T-cell (primary cell): ENCODE measurements at regions not wholly inside any gene's neighbourhood (a gene's known extent, or its start where the extent isn't known, plus 50 kb on each side); places are given as distances from the start of the nearest gene placed in this dataset.

Source experiments
- ATAC-seq, 4 experiments: fragments of 200-7000 bp in 3 of 4; fragments of 150-1000 bp in 1 of 4; cut with Tn5 transposase; replicated peaks in 1 of 4; 1 replicate in 3 of 4; 2 replicates in 1 of 4; pipeline ENCODE4 v1.10.0; 2021; ENCODE audit warnings: moderate library complexity in 3 of 4, mild to moderate bottlenecking in 2 of 4, moderate number of reproducible peaks in 1 of 4
- CTCF ChIA-PET, 2 donors: fragments of 300-600 bp; sonication (Branson Sonifier 250); formaldehyde crosslinking; loops; one replicate each; lab custom pipeline; 2022; ENCODE audit warnings: antibody characterized with exemption in 2 of 2; lab: Charles Lee
- POLR2A ChIA-PET, 2 donors: fragments of 300-600 bp; sonication (Branson Sonifier 250); formaldehyde crosslinking; loops; one replicate each; lab custom pipeline; 2022; ENCODE audit warnings: antibody characterized with exemption in 2 of 2; lab: Charles Lee
- DNase-seq, 35 experiments: peaks; one replicate each; pipeline versions ENCODE4 v3.0.0 to v3.0.0-alpha.2; 2013 to 2023
- H3K27ac ChIP-seq: one replicate; pipeline ENCODE4 v1.5.1; 2013; ENCODE audit warnings: low read length
- H3K27me3 ChIP-seq, 2 experiments: replicated peaks in 1 of 2; 1 replicate in 1 of 2; 2 replicates in 1 of 2; pipeline versions ENCODE4 v1.6.1 to v1.7.0; 2013; ENCODE audit warnings: low read length in 1 of 2, mixed read lengths in 1 of 2; ENCODE audit not compliant: control insufficient read depth in 2 of 2, insufficient read depth in 2 of 2; ENCODE audit errors: extremely low read depth in 1 of 2
- H3K36me3 ChIP-seq, 2 donors: 1 replicate in 1 of 2; 2 replicates in 1 of 2; pipeline versions ENCODE4 v1.6.1 to v1.7.0; 2013; ENCODE audit warnings: low read length in 1 of 2; ENCODE audit not compliant: control insufficient read depth in 2 of 2, insufficient read depth in 1 of 2; ENCODE audit errors: extremely low read depth in 1 of 2
- H3K4me1 ChIP-seq, 2 experiments: 1 replicate in 1 of 2; 2 replicates in 1 of 2; pipeline versions ENCODE4 v1.6.1 to v1.7.0; 2013; ENCODE audit warnings: low read length in 2 of 2, mixed read lengths in 1 of 2; ENCODE audit not compliant: insufficient read depth in 2 of 2, control insufficient read depth in 1 of 2; ENCODE audit errors: extremely low read depth in 1 of 2
- H3K4me3 ChIP-seq, 2 donors: 1 replicate in 1 of 2; 2 replicates in 1 of 2; pipeline versions ENCODE4 v1.5.1 to v1.7.0; 2013; ENCODE audit warnings: mild to moderate bottlenecking in 2 of 2, low read length in 1 of 2, moderate library complexity in 1 of 2; ENCODE audit not compliant: control insufficient read depth in 1 of 2; ENCODE audit errors: extremely low read depth in 1 of 2
- H3K9me3 ChIP-seq: 2 replicates; pipeline ENCODE4 v1.7.0; 2013
- H3K27ac Mint-ChIP-seq, 2 donors: one replicate each; pipeline ENCODE4 v1.8.0; 2020 to 2021; ENCODE audit warnings: mild to moderate bottlenecking in 2 of 2, mixed read lengths in 2 of 2
- H3K27me3 Mint-ChIP-seq, 2 donors: one replicate each; pipeline ENCODE4 v1.8.0; 2021 to 2022; ENCODE audit warnings: mixed read lengths in 2 of 2
- H3K36me3 Mint-ChIP-seq: one replicate; pipeline ENCODE4 v1.8.0; 2021; ENCODE audit warnings: mixed read lengths
- H3K4me1 Mint-ChIP-seq, 3 donors: one replicate each; pipeline ENCODE4 v1.8.0; 2020 to 2022; ENCODE audit warnings: mixed read lengths in 3 of 3, mild to moderate bottlenecking in 1 of 3
- H3K4me3 Mint-ChIP-seq, 3 donors: one replicate each; pipeline ENCODE4 v1.8.0; 2020 to 2022; ENCODE audit warnings: mild to moderate bottlenecking in 3 of 3, mixed read lengths in 3 of 3, moderate library complexity in 3 of 3
- H3K9me3 Mint-ChIP-seq, 3 donors: one replicate each; pipeline ENCODE4 v1.8.0; 2020 to 2022; ENCODE audit warnings: mixed read lengths in 3 of 3
- WGBS: methylation state at CpG from one replicate; pipeline ENCODE4 v1.1.5; 2013; ENCODE audit warnings: missing lambda C conversion rate; ENCODE audit not compliant: insufficient coverage; 5-methylcytosine and 5-hydroxymethylcytosine counted together

- Histone ChIP-seq H3K36me3 (no peaks in the 10 kb centered on the region), H3K27me3 (no peaks in the 10 kb centered on the region), H3K4me1 (no peaks in the 10 kb centered on the region), H3K27ac (no peak overlapping the region), H3K9me3 (peaks cover 2% of the 10 kb centered on the region), H3K4me3 (no peak overlapping the region)
- WGBS = 87% methylated on average over 3 of the region's 3 CpGs
- ChIA-PET POLR2A (no interaction called here), CTCF (no interaction called here)
- H3K4me3 Mint-ChIP-seq = no peak overlapping the region
- no peak overlapping the region for H3K27ac Mint-ChIP-seq
- no peaks in the 10 kb centered on the region for H3K27me3 Mint-ChIP-seq
- H3K36me3 Mint-ChIP-seq = no peaks in the 10 kb centered on the region
- no peaks in the 10 kb centered on the region for H3K4me1 Mint-ChIP-seq
- H3K9me3 Mint-ChIP-seq = peaks cover 11 to 30% (median 19%) of the 10 kb centered on the region in 3 donors
- DNase-seq = no peak
- no peak for ATAC-seq
Observed at GRCh38 chr5:162325143-162325727, 257.7 kb downstream of the GABRG2 start.

GRCh38 chr5:162334944-162335343 lies 267.4 kb downstream of the GABRG2 start:
- H3K4me3 Mint-ChIP-seq = no peak overlapping the region
- no peak overlapping the region for H3K27ac ChIP-seq
- ChIA-PET POLR2A (no interaction called here), CTCF (no interaction called here)
- H3K36me3 ChIP-seq = no peaks in the 10 kb centered on the region
- H3K4me1 Mint-ChIP-seq = no peaks in the 10 kb centered on the region
- H3K36me3 Mint-ChIP-seq = no peaks in the 10 kb centered on the region
- no peaks in the 10 kb centered on the region for H3K27me3 ChIP-seq
- no peak for ATAC-seq
- no peak for DNase-seq
- no peaks in the 10 kb centered on the region for H3K9me3 ChIP-seq
- H3K27me3 Mint-ChIP-seq = no peaks in the 10 kb centered on the region
- H3K9me3 Mint-ChIP-seq = peaks cover 15 to 26% (median 18%) of the 10 kb centered on the region in 3 donors
- no CpG with 5 or more reads among the region's 4 CpGs for WGBS
- H3K27ac Mint-ChIP-seq = no peak overlapping the region
- no peak overlapping the region for H3K4me3 ChIP-seq
- H3K4me1 ChIP-seq = no peaks in the 10 kb centered on the region

GRCh38 chr5:162360373-162360931 lies 292.9 kb downstream of the GABRG2 start:
- Histone ChIP-seq H3K4me3 (no peak overlapping the region), H3K4me1 (no peaks in the 10 kb centered on the region), H3K27me3 (no peaks in the 10 kb centered on the region), H3K27ac (no peak overlapping the region), H3K9me3 (no peaks in the 10 kb centered on the region), H3K36me3 (no peaks in the 10 kb centered on the region)
- ATAC-seq (no peak), DNase-seq (no peak)
- CTCF ChIA-PET = no interaction called here
- H3K9me3 Mint-ChIP-seq = peaks cover 7 to 18% (median 14%) of the 10 kb centered on the region in 3 donors
- H3K4me1 Mint-ChIP-seq = no peaks in the 10 kb centered on the region
- POLR2A ChIA-PET = no interaction called here
- H3K27ac Mint-ChIP-seq = no peak overlapping the region
- no peaks in the 10 kb centered on the region for H3K36me3 Mint-ChIP-seq
- no peak overlapping the region for H3K4me3 Mint-ChIP-seq
- H3K27me3 Mint-ChIP-seq = no peaks in the 10 kb centered on the region
- WGBS = no CpG with 5 or more reads among the region's 1 CpG

- H3K4me1 ChIP-seq = no peaks in the 10 kb centered on the region
- CTCF ChIA-PET = interaction anchor here in 1 of 2 donors (0.7 kb wide), 1 partner anchor 26 kb away, joined by 3 read pairs; no protein-coding TSS in a partner anchor
- Mint-ChIP-seq H3K4me3 (no peak overlapping the region), H3K9me3 (peaks cover 15 to 28% (median 24%) of the 10 kb centered on the region in 3 donors), H3K27me3 (no peaks in the 10 kb centered on the region), H3K27ac (no peak overlapping the region), H3K4me1 (no peaks in the 10 kb centered on the region), H3K36me3 (no peaks in the 10 kb centered on the region)
- H3K27me3 ChIP-seq = no peaks in the 10 kb centered on the region
- no peak overlapping the region for H3K27ac ChIP-seq
- no peaks in the 10 kb centered on the region for H3K36me3 ChIP-seq
- ATAC-seq (no peak), DNase-seq (no peak)
- no peak overlapping the region for H3K4me3 ChIP-seq
- WGBS = 59% methylated on average over 3 of the region's 3 CpGs
- no peaks in the 10 kb centered on the region for H3K9me3 ChIP-seq
- POLR2A ChIA-PET = no interaction called here
Observed at GRCh38 chr5:162372256-162372655, 304.7 kb downstream of the GABRG2 start.

- Mint-ChIP-seq H3K27me3 (no peaks in the 10 kb centered on the region), H3K36me3 (no peaks in the 10 kb centered on the region), H3K4me1 (no peaks in the 10 kb centered on the region), H3K27ac (no peak overlapping the region), H3K4me3 (no peak overlapping the region), H3K9me3 (peaks cover 0 to 17% (median 9%) of the 10 kb centered on the region in 3 donors)
- no CpG with 5 or more reads among the region's 1 CpG for WGBS
- Histone ChIP-seq H3K4me1 (no peaks in the 10 kb centered on the region), H3K9me3 (no peaks in the 10 kb centered on the region), H3K4me3 (no peak overlapping the region), H3K36me3 (no peaks in the 10 kb centered on the region), H3K27ac (no peak overlapping the region), H3K27me3 (no peaks in the 10 kb centered on the region)
- ATAC-seq (no peak), DNase-seq (no peak)
- POLR2A ChIA-PET = no interaction called here
- CTCF ChIA-PET = no interaction called here
Observed at GRCh38 chr5:162377895-162378294, 310.3 kb downstream of the GABRG2 start.

GRCh38 chr5:162382839-162383238 lies 315.3 kb downstream of the GABRG2 start:
- H3K36me3 Mint-ChIP-seq = no peaks in the 10 kb centered on the region
- no peaks in the 10 kb centered on the region for H3K4me1 Mint-ChIP-seq
- H3K27ac Mint-ChIP-seq = no peak overlapping the region
- ATAC-seq (no peak), DNase-seq (no peak)
- CTCF ChIA-PET = no interaction called here
- WGBS = no CpG with 5 or more reads among the region's 3 CpGs
- POLR2A ChIA-PET = no interaction called here
- no peaks in the 10 kb centered on the region for H3K27me3 ChIP-seq
- peaks cover 8 to 16% (median 16%) of the 10 kb centered on the region in 3 donors for H3K9me3 Mint-ChIP-seq
- H3K36me3 ChIP-seq = no peaks in the 10 kb centered on the region
- H3K9me3 ChIP-seq = no peaks in the 10 kb centered on the region
- H3K4me3 ChIP-seq = no peak overlapping the region
- H3K27ac ChIP-seq = no peak overlapping the region
- no peak overlapping the region for H3K4me3 Mint-ChIP-seq
- H3K27me3 Mint-ChIP-seq = no peaks in the 10 kb centered on the region
- no peaks in the 10 kb centered on the region for H3K4me1 ChIP-seq
